DND-41 (cell line): ENCODE measurements at regions not wholly inside any gene's neighbourhood (a gene's known extent, or its start where the extent isn't known, plus 50 kb on each side); places are given as distances from the start of the nearest gene placed in this dataset.

Source experiments
- ATAC-seq: fragments of 200-7000 bp; cut with Tn5 transposase; 3 replicates; pipeline ENCODE4 v1.9.1; 2021; ENCODE audit warnings: low read depth; ENCODE audit not compliant: insufficient read depth
- DNase-seq: peaks from one replicate; pipeline ENCODE4 v3.0.0-alpha.2; 2020
- H2AFZ ChIP-seq: 2 replicates; pipeline ENCODE4 v1.6.0; 2012; ENCODE audit warnings: low read depth, low read length
- H3K27ac ChIP-seq: 2 replicates; pipeline ENCODE4 v1.5.1; 2012; ENCODE audit warnings: low read length, inconsistent platforms
- H3K27me3 ChIP-seq: fragments of 200-600 bp; sonication (generic); 2 replicates; pipeline ENCODE4 v1.6.0; 2012; ENCODE audit warnings: low read length, mild to moderate bottlenecking, inconsistent platforms; ENCODE audit not compliant: insufficient read depth, poor library complexity
- H3K36me3 ChIP-seq: 2 replicates; pipeline ENCODE4 v1.5.1; 2012; ENCODE audit warnings: low read length, inconsistent platforms; ENCODE audit not compliant: insufficient read depth
- H3K4me1 ChIP-seq: 2 replicates; pipeline ENCODE4 v1.5.1; 2012; ENCODE audit warnings: mild to moderate bottlenecking, low read length; ENCODE audit not compliant: insufficient read depth
- H3K4me2 ChIP-seq: 2 replicates; pipeline ENCODE4 v1.6.0; 2012; ENCODE audit warnings: mild to moderate bottlenecking, moderate library complexity, low read length, inconsistent platforms; ENCODE audit not compliant: insufficient read depth
- H3K4me3 ChIP-seq, 2 experiments: fragments of 200-600 bp in 1 of 2; shearing (Covaris generic) in 1 of 2; 2 replicates each; pipeline ENCODE4 v1.5.1; 2012 to 2016; ENCODE audit warnings: inconsistent platforms in 2 of 2, low read length in 2 of 2, mild to moderate bottlenecking in 2 of 2, low read depth in 1 of 2, moderate library complexity in 1 of 2
- H3K79me2 ChIP-seq: 2 replicates; pipeline ENCODE4 v1.6.0; 2012; ENCODE audit warnings: low read length, inconsistent platforms; ENCODE audit not compliant: insufficient read depth
- H3K9ac ChIP-seq: 2 replicates; pipeline ENCODE4 v1.6.0; 2012; ENCODE audit warnings: low read depth, mild to moderate bottlenecking, inconsistent platforms, low read length, moderate library complexity
- H3K9me3 ChIP-seq: 2 replicates; pipeline ENCODE4 v1.5.1; 2012; ENCODE audit warnings: low read length, moderate library complexity, mild to moderate bottlenecking, inconsistent platforms; ENCODE audit not compliant: insufficient read depth, severe bottlenecking
- H4K20me1 ChIP-seq: 2 replicates; pipeline ENCODE4 v1.6.0; 2012; ENCODE audit warnings: low read length; ENCODE audit not compliant: insufficient read depth
- EZH2 ChIP-seq: IDR thresholded peaks from 3 replicates; pipeline ENCODE4 v1.6.1; 2012; ENCODE audit warnings: borderline replicate concordance, low read depth, mild to moderate bottlenecking, moderate library complexity, low read length, inconsistent platforms; ENCODE audit not compliant: severe bottlenecking
- TF ChIP-seq, protein P1 (sequence below): IDR thresholded peaks from 2 replicates; pipeline ENCODE4 v1.5.1; 2012; ENCODE audit warnings: borderline replicate concordance, low read length, moderate library complexity, mild to moderate bottlenecking; ENCODE audit not compliant: poor library complexity, severe bottlenecking; ENCODE audit errors: extremely low read depth

DNA sequence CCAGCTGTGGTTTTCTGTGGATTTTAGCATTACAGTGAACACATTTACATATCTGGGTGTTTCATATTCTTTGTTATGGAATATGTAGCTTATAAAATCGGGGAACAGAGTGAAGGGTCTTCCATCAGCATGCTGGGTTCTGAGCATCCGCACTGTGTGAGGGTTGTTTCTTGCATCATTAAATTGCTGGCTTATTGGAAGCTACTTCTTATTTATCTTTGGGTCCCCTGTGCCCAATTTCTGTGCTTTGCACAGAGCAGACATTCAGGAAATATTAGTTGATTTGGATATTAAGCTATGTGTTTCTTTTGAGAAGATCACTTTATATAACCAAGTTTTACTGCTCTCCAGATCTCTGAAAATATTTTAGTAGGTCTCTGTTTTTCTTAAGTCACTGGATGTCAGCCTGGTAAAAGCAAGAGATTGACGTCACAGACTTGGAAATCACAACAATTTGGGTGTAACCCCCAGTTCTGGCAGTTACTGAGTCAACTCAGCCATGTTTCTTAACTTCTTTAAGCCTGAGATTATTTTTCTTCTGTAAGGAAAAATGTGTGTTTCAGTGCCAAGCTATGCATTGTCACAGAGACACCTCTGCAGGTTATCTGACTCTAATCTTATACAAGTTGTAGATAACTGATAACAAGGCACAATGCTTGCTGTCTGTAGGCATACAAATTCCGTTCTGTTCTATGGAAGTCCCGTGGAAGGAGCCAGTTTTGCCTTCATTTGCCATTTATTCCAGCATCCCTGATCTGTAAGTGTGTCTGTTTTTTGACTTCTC is 258.3 kb upstream of the KAZN start:
- Histone ChIP-seq H3K4me1 (peaks cover 27% of the 10 kb centered on the region), H3K4me2 (no peak overlapping the region), H3K4me3 (no peak overlapping the region), H3K27ac (no peak overlapping the region), H3K79me2 (no peaks in the 10 kb centered on the region), H3K36me3 (no peaks in the 10 kb centered on the region), H3K9me3 (no peaks in the 10 kb centered on the region), H2AFZ (0 out of 2 replicates have a peak overlapping the region, but pooled peaks have one; percentile 44), H3K27me3 (no peaks in the 10 kb centered on the region), H4K20me1 (no peaks in the 10 kb centered on the region), H3K9ac (no peak overlapping the region)
- ATAC-seq: no peak
- TF ChIP-seq, protein P1, sequence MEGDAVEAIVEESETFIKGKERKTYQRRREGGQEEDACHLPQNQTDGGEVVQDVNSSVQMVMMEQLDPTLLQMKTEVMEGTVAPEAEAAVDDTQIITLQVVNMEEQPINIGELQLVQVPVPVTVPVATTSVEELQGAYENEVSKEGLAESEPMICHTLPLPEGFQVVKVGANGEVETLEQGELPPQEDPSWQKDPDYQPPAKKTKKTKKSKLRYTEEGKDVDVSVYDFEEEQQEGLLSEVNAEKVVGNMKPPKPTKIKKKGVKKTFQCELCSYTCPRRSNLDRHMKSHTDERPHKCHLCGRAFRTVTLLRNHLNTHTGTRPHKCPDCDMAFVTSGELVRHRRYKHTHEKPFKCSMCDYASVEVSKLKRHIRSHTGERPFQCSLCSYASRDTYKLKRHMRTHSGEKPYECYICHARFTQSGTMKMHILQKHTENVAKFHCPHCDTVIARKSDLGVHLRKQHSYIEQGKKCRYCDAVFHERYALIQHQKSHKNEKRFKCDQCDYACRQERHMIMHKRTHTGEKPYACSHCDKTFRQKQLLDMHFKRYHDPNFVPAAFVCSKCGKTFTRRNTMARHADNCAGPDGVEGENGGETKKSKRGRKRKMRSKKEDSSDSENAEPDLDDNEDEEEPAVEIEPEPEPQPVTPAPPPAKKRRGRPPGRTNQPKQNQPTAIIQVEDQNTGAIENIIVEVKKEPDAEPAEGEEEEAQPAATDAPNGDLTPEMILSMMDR: no peak
- no peak for TF ChIP-seq EZH2
- no peak for DNase-seq

DNA sequence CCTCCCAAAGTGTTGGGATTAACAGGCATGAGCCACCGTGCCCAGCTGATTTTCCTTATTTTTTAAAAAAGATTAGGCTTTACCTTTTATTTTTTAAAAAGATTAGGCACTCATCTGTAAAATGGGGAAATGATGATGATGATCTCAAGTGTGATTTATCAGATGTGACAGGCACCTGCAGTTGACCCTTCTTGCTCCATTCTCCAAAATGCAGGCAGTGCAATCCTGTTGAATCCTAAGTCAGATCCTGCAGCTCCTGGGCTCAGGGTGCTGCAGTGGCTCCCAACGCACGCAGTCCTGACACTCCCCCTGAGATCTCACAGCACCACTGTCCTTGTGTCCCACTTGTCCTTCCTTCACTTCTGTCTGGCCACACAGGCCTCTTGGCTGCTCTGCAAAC is 257.3 kb upstream of the KAZN start:
- no peak overlapping the region for H3K4me2 ChIP-seq
- ATAC-seq (no peak), DNase-seq (no peak)
- H3K27me3 ChIP-seq: no peaks in the 10 kb centered on the region
- peaks cover 20% of the 10 kb centered on the region for H3K4me1 ChIP-seq
- no peaks in the 10 kb centered on the region for H3K9me3 ChIP-seq
- H3K36me3 ChIP-seq: no peaks in the 10 kb centered on the region
- no peak overlapping the region for H3K4me3 ChIP-seq
- no peak overlapping the region for H2AFZ ChIP-seq
- peak overlapping the region; percentile 61; the same call in 1 of the 2 replicates for H3K27ac ChIP-seq
- no peak overlapping the region for H3K9ac ChIP-seq
- no peaks in the 10 kb centered on the region for H3K79me2 ChIP-seq
- no peaks in the 10 kb centered on the region for H4K20me1 ChIP-seq
- no peak for TF ChIP-seq EZH2

DNA sequence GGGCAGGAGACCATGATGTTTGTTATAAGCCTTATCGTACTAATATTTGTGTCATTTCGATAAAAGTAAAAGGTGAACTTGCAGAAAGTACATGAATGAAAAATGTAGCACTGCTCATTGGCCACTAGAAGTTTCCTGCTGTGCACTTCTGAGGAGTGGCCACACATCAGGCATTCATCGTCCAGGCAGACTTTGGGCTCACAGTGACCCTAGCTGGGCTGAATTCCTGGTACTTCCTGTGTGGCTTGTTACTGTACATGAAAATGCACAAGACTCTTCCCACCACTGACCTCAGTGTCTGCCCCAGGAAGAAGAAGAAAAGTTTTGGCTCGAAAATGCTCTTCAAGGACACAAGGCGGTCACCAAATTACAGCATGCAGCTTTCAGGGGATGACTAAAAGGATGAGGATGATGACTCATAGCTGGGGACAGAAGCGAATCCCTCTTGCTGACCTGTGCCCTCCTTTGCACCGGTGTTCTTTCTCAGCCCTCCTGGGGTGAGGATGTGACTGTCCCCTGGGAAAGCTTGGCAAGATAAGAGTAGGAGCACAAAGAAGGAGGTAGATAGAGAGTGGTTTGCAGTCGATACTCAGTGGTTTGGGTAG is 252.4 kb upstream of the KAZN start:
- H3K4me1 ChIP-seq: peaks cover 13% of the 10 kb centered on the region
- TF ChIP-seq, protein P1: no peak
- TF ChIP-seq EZH2: no peak
- ATAC-seq (0 out of 3 replicates have a peak, but pooled peaks have one; percentile 9), DNase-seq (no peak)
- no peaks in the 10 kb centered on the region for H3K79me2 ChIP-seq
- no peaks in the 10 kb centered on the region for H3K9me3 ChIP-seq
- H3K27me3 ChIP-seq: no peaks in the 10 kb centered on the region
- no peak overlapping the region for H3K4me2 ChIP-seq
- no peak overlapping the region for H3K9ac ChIP-seq
- no peaks in the 10 kb centered on the region for H4K20me1 ChIP-seq
- H3K4me3 ChIP-seq: no peak overlapping the region
- no peak overlapping the region for H2AFZ ChIP-seq
- H3K27ac ChIP-seq: peak overlapping the region; percentile 34; the same call in 1 of the 2 replicates
- no peaks in the 10 kb centered on the region for H3K36me3 ChIP-seq

DNA sequence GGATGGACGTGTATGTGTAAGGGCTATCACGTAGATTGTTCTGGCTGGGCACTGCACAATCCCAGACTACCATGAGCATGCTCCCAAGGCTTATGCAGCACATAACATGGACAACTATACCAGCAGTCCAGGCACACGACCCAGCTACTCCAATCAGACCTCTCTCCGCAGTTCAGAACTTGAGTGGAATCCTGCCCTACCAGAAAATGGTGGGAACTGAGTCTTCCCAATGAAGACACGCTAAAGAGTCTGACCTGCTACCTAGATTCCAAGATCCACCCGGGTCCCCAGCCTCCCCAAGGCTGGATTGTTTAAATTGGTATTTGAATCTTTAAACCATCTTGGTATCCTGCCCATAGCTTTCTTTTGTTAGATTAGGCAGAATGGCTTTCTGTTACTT is 251.3 kb upstream of the KAZN start:
- H3K27me3 ChIP-seq: no peaks in the 10 kb centered on the region
- no peak overlapping the region for H3K4me2 ChIP-seq
- peaks cover 9% of the 10 kb centered on the region for H3K4me1 ChIP-seq
- no peaks in the 10 kb centered on the region for H3K36me3 ChIP-seq
- H2AFZ ChIP-seq: no peak overlapping the region
- H3K79me2 ChIP-seq: no peaks in the 10 kb centered on the region
- H4K20me1 ChIP-seq: no peaks in the 10 kb centered on the region
- no peak overlapping the region for H3K27ac ChIP-seq
- TF ChIP-seq EZH2: no peak
- TF ChIP-seq, protein P1: no peak
- DNase-seq (no peak), ATAC-seq (no peak)
- no peak overlapping the region for H3K4me3 ChIP-seq
- peaks cover 5% of the 10 kb centered on the region for H3K9me3 ChIP-seq
- H3K9ac ChIP-seq: no peak overlapping the region
